Mesendoderm (in vitro differentiated cells): ENCODE measurements at regions not wholly inside any gene's neighbourhood (a gene's known extent, or its start where the extent isn't known, plus 50 kb on each side); places are given as distances from the start of the nearest gene placed in this dataset.
A peak's percentile ranks its signal among the peaks of the same experiment; 100 is the strongest.

Experiments used
- DNase-seq: peaks from one replicate; pipeline ENCODE4 v3.0.0; 2013
- H2AK5ac ChIP-seq: 2 replicates; pipeline ENCODE4 v1.6.1; 2013; ENCODE audit warnings: low read length, inconsistent platforms
- H2BK120ac ChIP-seq: 2 replicates; pipeline ENCODE4 v1.6.1; 2013; ENCODE audit warnings: low read depth, mild to moderate bottlenecking, low read length, moderate library complexity, mixed read lengths
- H2BK15ac ChIP-seq: replicated peaks from 2 replicates; pipeline ENCODE4 v1.6.1; 2013; ENCODE audit warnings: low read depth, mild to moderate bottlenecking, moderate library complexity
- H2BK5ac ChIP-seq: 2 replicates; pipeline ENCODE4 v1.6.1; 2013; ENCODE audit warnings: low read length, inconsistent platforms
- H3K18ac ChIP-seq: 2 replicates; pipeline ENCODE4 v1.6.1; 2013; ENCODE audit warnings: mild to moderate bottlenecking, low read length, mixed read lengths
- H3K23ac ChIP-seq: one replicate; pipeline ENCODE4 v1.6.1; 2013; ENCODE audit warnings: low read length
- H3K27ac ChIP-seq: 2 replicates; pipeline ENCODE4 v1.5.1; 2013; ENCODE audit warnings: low read depth, mild to moderate bottlenecking, inconsistent platforms, low read length, moderate library complexity
- H3K27me3 ChIP-seq: 2 replicates; pipeline ENCODE4 v1.6.1; 2013; ENCODE audit warnings: low read length, control low read depth, mild to moderate bottlenecking, inconsistent platforms; ENCODE audit not compliant: insufficient read depth, poor library complexity
- H3K36me3 ChIP-seq: 2 replicates; pipeline ENCODE4 v1.6.1; 2013; ENCODE audit warnings: low read length, inconsistent platforms; ENCODE audit not compliant: control insufficient read depth, insufficient read depth
- H3K4ac ChIP-seq: one replicate; pipeline ENCODE4 v1.6.1; 2013; ENCODE audit warnings: low read depth, mild to moderate bottlenecking, low read length, moderate library complexity
- H3K4me1 ChIP-seq: 2 replicates; pipeline ENCODE4 v1.6.1; 2013; ENCODE audit warnings: low read depth, low read length, inconsistent platforms; ENCODE audit not compliant: control insufficient read depth
- H3K4me2 ChIP-seq: 2 replicates; pipeline ENCODE4 v1.6.1; 2013; ENCODE audit warnings: low read length
- H3K4me3 ChIP-seq: 2 replicates; pipeline ENCODE4 v1.5.1; 2013; ENCODE audit warnings: mild to moderate bottlenecking, low read length
- H3K56ac ChIP-seq: one replicate; pipeline ENCODE4 v1.6.1; 2013; ENCODE audit warnings: low read length
- H3K79me1 ChIP-seq: 2 replicates; pipeline ENCODE4 v1.6.1; 2013; ENCODE audit warnings: low read length, inconsistent platforms
- H3K79me2 ChIP-seq: 2 replicates; pipeline ENCODE4 v1.6.1; 2013; ENCODE audit warnings: mild to moderate bottlenecking, low read length; ENCODE audit not compliant: control insufficient read depth, insufficient read depth
- H3K9ac ChIP-seq: 2 replicates; pipeline ENCODE4 v1.6.1; 2013; ENCODE audit warnings: low read length, inconsistent platforms
- H4K5ac ChIP-seq: one replicate; pipeline ENCODE4 v1.6.1; 2013; ENCODE audit warnings: low read length
- H4K8ac ChIP-seq: one replicate; pipeline ENCODE4 v1.6.1; 2013; ENCODE audit warnings: low read depth, mild to moderate bottlenecking, control low read depth, low read length, moderate library complexity
- WGBS: extraction: QIAGEN DNeasy Blood & Tissue Kit; methylation state at CpG from one replicate; pipeline ENCODE4 v1.1.7; 2013; ENCODE audit warnings: low lambda C conversion rate, missing lambda C conversion rate; ENCODE audit not compliant: insufficient coverage; ENCODE audit errors: extremely low coverage; 5-methylcytosine and 5-hydroxymethylcytosine counted together

DNA sequence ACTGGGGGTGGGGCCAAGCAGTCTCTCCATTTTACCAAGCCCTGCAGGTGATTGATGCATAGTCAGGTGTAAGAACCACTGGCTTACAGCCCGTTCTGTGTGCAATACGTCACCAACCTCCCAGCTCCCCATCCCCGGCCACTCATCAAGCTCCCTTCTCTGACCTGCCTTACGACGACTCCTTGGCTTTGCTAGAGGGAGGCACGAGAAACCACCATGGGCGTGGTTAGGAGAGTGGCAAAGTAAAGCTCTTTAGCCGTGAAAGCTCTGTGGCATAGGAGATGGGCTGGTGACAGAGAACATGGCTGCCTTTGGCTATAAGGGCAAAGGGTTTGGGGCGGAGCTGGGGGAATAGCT lies 109.1 kb downstream of the BDH1 start:
- Histone ChIP-seq H3K27ac (no peak overlapping the region), H3K4me3 (no peak overlapping the region), H2BK120ac (no peak overlapping the region), H3K4me1 (no peaks in the 10 kb centered on the region), H2BK5ac (no peak overlapping the region), H3K79me2 (no peaks in the 10 kb centered on the region), H2BK15ac (no peak overlapping the region), H3K18ac (no peak overlapping the region), H3K27me3 (no peaks in the 10 kb centered on the region), H3K56ac (no peak overlapping the region), H4K8ac (no peak overlapping the region), H3K79me1 (no peaks in the 10 kb centered on the region), H4K5ac (no peak overlapping the region), H3K4ac (no peak overlapping the region), H3K36me3 (no peaks in the 10 kb centered on the region), H2AK5ac (no peak overlapping the region), H3K4me2 (no peak overlapping the region), H3K23ac (no peak overlapping the region), H3K9ac (no peak overlapping the region)
- no peak for DNase-seq
- WGBS: no CpG with 5 or more reads among the region's 9 CpGs

DNA sequence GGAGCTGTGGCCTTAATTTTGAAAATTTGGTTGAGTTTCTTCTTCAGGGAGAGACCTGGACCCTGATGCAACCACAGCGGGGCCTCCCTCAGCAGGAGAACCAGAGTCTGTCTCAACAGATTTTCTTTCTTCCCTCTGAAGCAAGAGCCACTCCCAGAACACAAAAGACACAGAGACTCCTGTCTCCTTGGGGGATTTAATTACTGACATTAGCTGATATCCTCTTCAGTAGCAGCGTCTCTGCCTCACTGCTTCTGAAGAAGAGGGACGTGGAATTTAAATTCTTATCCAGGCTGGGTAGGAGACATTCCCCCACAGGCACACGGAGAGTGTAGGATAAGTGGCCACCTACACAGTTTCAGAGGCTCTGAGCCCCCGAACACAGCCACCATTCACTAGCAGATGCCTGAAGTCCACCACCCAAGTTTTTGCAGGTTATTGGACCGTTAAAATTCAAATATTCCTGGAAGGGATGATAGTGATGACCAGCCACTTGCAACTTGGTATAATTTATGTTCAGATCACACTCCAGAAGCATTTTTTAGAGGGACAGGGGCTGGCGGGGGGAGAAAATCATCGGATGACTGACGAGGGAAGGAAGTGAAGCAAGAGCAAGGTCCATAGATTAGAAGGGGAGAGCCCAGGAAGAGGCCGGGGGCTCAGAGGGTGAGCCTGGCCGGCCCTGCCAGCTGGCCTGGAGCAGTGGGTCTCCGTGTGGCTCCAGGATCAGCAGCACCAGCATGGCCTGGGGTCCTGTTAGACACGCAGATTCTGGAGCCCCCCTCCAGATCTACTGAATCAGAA lies 109.7 kb downstream of the BDH1 start:
- H4K8ac ChIP-seq: no peak overlapping the region
- no peak overlapping the region for H3K18ac ChIP-seq
- no peak overlapping the region for H2BK5ac ChIP-seq
- no peak overlapping the region for H4K5ac ChIP-seq
- no peak overlapping the region for H2BK120ac ChIP-seq
- no peaks in the 10 kb centered on the region for H3K36me3 ChIP-seq
- H3K56ac ChIP-seq: no peak overlapping the region
- no peak overlapping the region for H3K23ac ChIP-seq
- H3K27ac ChIP-seq: no peak overlapping the region
- H2BK15ac ChIP-seq: no peak overlapping the region
- no peaks in the 10 kb centered on the region for H3K27me3 ChIP-seq
- H3K4ac ChIP-seq: no peak overlapping the region
- no peak overlapping the region for H3K4me3 ChIP-seq
- no peak overlapping the region for H3K9ac ChIP-seq
- H3K79me1 ChIP-seq: no peaks in the 10 kb centered on the region
- no peak overlapping the region for H3K4me2 ChIP-seq
- no peak overlapping the region for H2AK5ac ChIP-seq
- DNase-seq: no peak
- no CpG with 5 or more reads among the region's 13 CpGs for WGBS
- H3K79me2 ChIP-seq: no peaks in the 10 kb centered on the region
- H3K4me1 ChIP-seq: no peaks in the 10 kb centered on the region

DNA sequence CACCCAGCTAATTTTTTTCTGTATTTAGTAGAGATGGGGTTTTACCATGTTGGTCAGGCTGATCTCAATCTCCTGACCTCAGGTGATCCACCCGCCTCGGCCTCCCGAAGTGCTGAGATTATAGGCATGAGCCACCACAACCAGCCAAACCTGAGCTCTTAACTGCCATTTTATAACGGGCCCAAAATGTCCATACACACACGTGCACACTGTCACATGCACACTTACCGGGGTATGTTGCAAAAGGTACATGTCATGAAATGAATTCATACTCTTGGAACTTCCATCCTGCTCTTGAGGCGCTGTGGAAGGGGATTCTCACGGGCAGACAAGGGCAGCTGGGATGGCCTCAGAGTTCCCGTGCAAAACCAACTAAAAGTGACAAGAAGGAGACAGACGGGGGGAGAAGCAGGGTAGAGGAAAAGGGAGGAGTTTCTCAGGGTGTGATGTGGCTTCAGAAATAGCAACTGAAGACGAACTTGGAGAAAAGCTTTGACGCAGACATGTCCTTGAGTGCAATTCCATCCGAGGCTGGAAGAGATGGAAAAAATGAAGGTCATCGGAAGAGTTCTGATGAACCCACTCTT lies 110.9 kb downstream of the BDH1 start:
- Histone ChIP-seq H2AK5ac (peak overlapping the region; percentile 55), H4K5ac (no peak overlapping the region), H2BK5ac (no peak overlapping the region), H3K4me1 (no peaks in the 10 kb centered on the region), H3K4me2 (no peak overlapping the region), H4K8ac (no peak overlapping the region), H3K27me3 (no peaks in the 10 kb centered on the region), H3K9ac (no peak overlapping the region), H3K27ac (no peak overlapping the region), H3K4me3 (no peak overlapping the region), H3K36me3 (no peaks in the 10 kb centered on the region), H3K4ac (no peak overlapping the region), H2BK15ac (no peak overlapping the region), H3K23ac (no peak overlapping the region), H3K79me2 (no peaks in the 10 kb centered on the region), H3K79me1 (no peaks in the 10 kb centered on the region), H3K56ac (no peak overlapping the region), H3K18ac (no peak overlapping the region), H2BK120ac (no peak overlapping the region)
- WGBS: no CpG with 5 or more reads among the region's 14 CpGs
- DNase-seq: no peak

DNA sequence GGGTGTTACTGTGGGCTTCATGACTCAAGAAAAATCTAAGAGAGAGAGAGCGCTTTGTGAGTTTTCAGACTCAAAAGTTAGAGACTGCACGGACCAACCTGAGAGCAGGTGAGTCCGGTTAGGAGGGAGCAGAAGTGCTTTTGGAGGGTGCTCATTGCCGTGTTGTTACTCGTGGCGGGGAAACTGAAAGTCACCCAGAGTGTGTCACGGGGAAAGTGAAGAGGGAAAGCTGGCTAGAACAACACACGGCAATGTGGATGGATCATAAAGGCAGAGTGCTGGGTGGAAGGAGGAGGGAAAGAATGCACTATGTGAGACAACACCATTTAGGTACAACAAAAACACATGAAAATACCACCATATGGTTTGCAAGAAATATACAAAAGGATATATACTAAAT lies 112.3 kb downstream of the BDH1 start:
- H3K4me3 ChIP-seq: no peak overlapping the region
- no peak overlapping the region for H3K4me2 ChIP-seq
- no peak overlapping the region for H4K5ac ChIP-seq
- no peak overlapping the region for H2AK5ac ChIP-seq
- H3K18ac ChIP-seq: no peak overlapping the region
- no CpG with 5 or more reads among the region's 8 CpGs for WGBS
- H2BK5ac ChIP-seq: no peak overlapping the region
- no peaks in the 10 kb centered on the region for H3K79me1 ChIP-seq
- no peak overlapping the region for H3K27ac ChIP-seq
- H3K4ac ChIP-seq: no peak overlapping the region
- H2BK120ac ChIP-seq: no peak overlapping the region
- H3K4me1 ChIP-seq: no peaks in the 10 kb centered on the region
- H4K8ac ChIP-seq: no peak overlapping the region
- no peak overlapping the region for H3K23ac ChIP-seq
- DNase-seq: no peak
- H3K9ac ChIP-seq: no peak overlapping the region
- H3K79me2 ChIP-seq: no peaks in the 10 kb centered on the region
- no peak overlapping the region for H3K56ac ChIP-seq
- H3K36me3 ChIP-seq: no peaks in the 10 kb centered on the region
- H3K27me3 ChIP-seq: no peaks in the 10 kb centered on the region
- no peak overlapping the region for H2BK15ac ChIP-seq

DNA sequence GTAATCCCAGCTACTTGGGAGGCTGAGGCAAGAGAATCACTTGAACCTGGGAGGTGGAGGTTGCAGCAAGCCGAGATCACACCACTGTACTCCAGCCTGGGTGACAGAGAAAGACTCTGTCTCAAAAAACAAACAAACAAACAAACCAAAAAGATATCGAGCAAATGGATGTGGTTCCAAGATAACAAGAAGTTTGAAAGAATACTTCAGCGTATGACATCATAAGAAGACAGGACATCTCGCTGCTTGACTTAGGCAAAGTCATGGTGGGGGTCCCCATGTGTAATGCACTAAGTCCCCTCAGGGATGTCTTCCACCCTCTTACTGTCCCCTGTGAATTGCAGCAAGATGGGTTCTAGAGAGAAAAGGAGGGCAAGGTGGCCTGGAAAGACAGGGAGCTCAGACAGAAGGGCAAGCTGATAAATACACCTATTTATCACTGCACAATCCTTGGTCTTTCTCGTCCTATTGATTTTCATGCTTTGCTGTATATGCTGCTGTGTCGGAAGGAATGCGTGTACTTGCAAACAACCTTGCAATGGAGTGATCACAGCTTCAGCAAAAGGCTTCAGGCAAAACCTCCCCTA lies 115.0 kb downstream of the BDH1 start:
- Histone ChIP-seq H3K4ac (no peak overlapping the region), H2BK5ac (no peak overlapping the region), H3K79me2 (no peaks in the 10 kb centered on the region), H2AK5ac (no peak overlapping the region), H3K27me3 (no peaks in the 10 kb centered on the region), H3K79me1 (no peaks in the 10 kb centered on the region), H3K56ac (no peak overlapping the region), H2BK120ac (no peak overlapping the region), H4K5ac (no peak overlapping the region), H3K4me3 (no peak overlapping the region), H3K18ac (no peak overlapping the region), H3K27ac (no peak overlapping the region), H3K4me2 (no peak overlapping the region), H3K9ac (no peak overlapping the region), H3K23ac (no peak overlapping the region), H4K8ac (no peak overlapping the region), H3K4me1 (no peaks in the 10 kb centered on the region), H3K36me3 (no peaks in the 10 kb centered on the region), H2BK15ac (no peak overlapping the region)
- WGBS: no CpG with 5 or more reads among the region's 7 CpGs
- DNase-seq: no peak
